ENCODE measurements at regions not wholly inside any gene's neighbourhood (a gene's known extent, or its start where the extent isn't known, plus 50 kb on each side); places are given as distances from the start of the nearest gene placed in this dataset.

- Histone ChIP-seq H3K4me2 (ENCODE audit: low read depth, low read length) (no peak overlapping the region), H3K27ac (ENCODE audit: insufficient read depth, low read length) (no peak overlapping the region), H3K9me3 (ENCODE audit: control insufficient read depth, insufficient read depth, low read length) (no peaks in the 10 kb centered on the region), H3K36me3 (ENCODE audit: control insufficient read depth, insufficient read depth, low read length) (no peaks in the 10 kb centered on the region), H3K79me1 (ENCODE audit: low read depth in 1 of 2, low read length in 2 of 2) (no peaks in the 10 kb centered on the region), H3K18ac (ENCODE audit: low read depth, low read length) (no peak overlapping the region), H3K4me1 (ENCODE audit: control insufficient read depth, insufficient read depth, low read length) (no peaks in the 10 kb centered on the region), H4K5ac (ENCODE audit: low read depth, low read length) (no peak overlapping the region), H4K8ac (ENCODE audit: low read depth in 2 of 2, low read length in 2 of 2) (no peak overlapping the region), H2BK15ac (ENCODE audit: low read depth, low read length) (no peak overlapping the region), H3K27me3 (ENCODE audit: control insufficient read depth, insufficient read depth, low read length) (peaks cover 20% of the 10 kb centered on the region), H2BK20ac (ENCODE audit: low read depth, low read length) (no peak overlapping the region), H2BK120ac (ENCODE audit: low read depth, low read length) (no peak overlapping the region), H2BK5ac (ENCODE audit: low read depth, low read length, poor library complexity, severe bottlenecking) (no peak overlapping the region), H3K9me1 (ENCODE audit: insufficient read depth, low read length) (no peaks in the 10 kb centered on the region), H3K4me3 (ENCODE audit: insufficient read depth, low read depth, low read length) (no peak overlapping the region), H2AFZ (replicated peaks; ENCODE audit: low read length, poor library complexity) (no peak overlapping the region), H2AK9ac (replicated peaks; ENCODE audit: low read depth, low read length, poor library complexity) (no peak overlapping the region), H2AK5ac (ENCODE audit: low read depth, low read length) (no peak overlapping the region), H3K23ac (ENCODE audit: low read depth, low read length) (no peak overlapping the region), H4K91ac (ENCODE audit: insufficient read depth, low read depth, low read length) (no peak overlapping the region), H3K56ac (ENCODE audit: extremely low read depth, insufficient read depth, low read length) (no peak overlapping the region), H4K20me1 (ENCODE audit: insufficient read depth, low read length) (no peaks in the 10 kb centered on the region), H3K9ac (ENCODE audit: low read depth, low read length) (no peak overlapping the region), H3K14ac (replicated peaks; ENCODE audit: low read depth, low read length) (no peak overlapping the region), H3K4ac (ENCODE audit: low read depth, low read length) (no peak overlapping the region)
- intact Hi-C loops (cut with micrococcal nuclease) (no loop called here), in situ Hi-C loops (cut with MboI; ENCODE audit: low sequenced_read_pairs) (no loop called here), dilution Hi-C loops (cut with HindIII; ENCODE audit: low sequenced_read_pairs, unreplicated experiment) (no loop called here)
- TF ChIP-seq USF2 (IDR thresholded peaks at IDR 0.05; ENCODE audit: low read depth, low read length) = no peak
- no peak for TF ChIP-seq RCOR1 (IDR thresholded peaks at IDR 0.05; ENCODE audit: insufficient replicate concordance, low read length)
- no peak for TF ChIP-seq CEBPB (IDR thresholded peaks at IDR 0.05; ENCODE audit: low read depth, low read length)
- TF ChIP-seq RFX5 (IDR thresholded peaks at IDR 0.05; ENCODE audit: low read depth, low read length) = no peak
- no peak for TF ChIP-seq MAZ (IDR thresholded peaks at IDR 0.05; ENCODE audit: borderline replicate concordance, low read depth, low read length)
- TF ChIP-seq ELK1 (IDR thresholded peaks at IDR 0.05; ENCODE audit: borderline replicate concordance, low read depth, low read length) = no peak
- TF ChIP-seq NFE2L2 (IDR thresholded peaks at IDR 0.05; ENCODE audit: low read depth, low read length) = no peak
- no peak for TF ChIP-seq SMC3 (IDR thresholded peaks at IDR 0.05; ENCODE audit: low read depth, low read length)
- TF ChIP-seq FOS (IDR thresholded peaks at IDR 0.05; ENCODE audit: low read depth, low read length) = no peak
- no peak for TF ChIP-seq BHLHE40 (IDR thresholded peaks at IDR 0.05; ENCODE audit: low read depth, low read length)
- WGBS, 2 experiments (ENCODE audit: extremely low coverage in 2 of 2, insufficient read length in 1 of 2) = no CpG with 5 or more reads among the region's 3 CpGs
- ATAC-seq (ENCODE audit: low read depth) (no peak), DNase-seq (no peak)
- no TSS peak for BruUV-seq (replicated peaks)
- ChIA-PET POLR2A (ENCODE audit: unreplicated experiment) (no interaction called here), CTCF (interaction anchor here (1.3 kb wide), 1 partner anchor 194 kb away, joined by 4 read pairs; no protein-coding TSS in a partner anchor)
Observed at GRCh38 chr3:139130390-139131140, 85.9 kb upstream of the PRR23C start.

All from IMR-90 (cell line).